GM12864 (cell line): ENCODE measurements at regions not wholly inside any gene's neighbourhood (a gene's known extent, or its start where the extent isn't known, plus 50 kb on each side); places are given as distances from the start of the nearest gene placed in this dataset.

Experiments
- DNase-seq: peaks from one replicate; pipeline ENCODE4 v3.0.0-alpha.2; 2011; ENCODE audit warnings: low read depth
- H3K4me3 ChIP-seq: 2 replicates; pipeline ENCODE4 v1.5.1; 2011; ENCODE audit warnings: mild to moderate bottlenecking, low read depth, low read length, control low read depth
- TF ChIP-seq, protein P1 (sequence below): IDR thresholded peaks from 2 replicates; pipeline ENCODE4 v1.5.1; 2011; ENCODE audit warnings: low read depth, mild to moderate bottlenecking, moderate library complexity, low read length, control low read depth, inconsistent platforms; ENCODE audit errors: missing control alignments

DNA sequence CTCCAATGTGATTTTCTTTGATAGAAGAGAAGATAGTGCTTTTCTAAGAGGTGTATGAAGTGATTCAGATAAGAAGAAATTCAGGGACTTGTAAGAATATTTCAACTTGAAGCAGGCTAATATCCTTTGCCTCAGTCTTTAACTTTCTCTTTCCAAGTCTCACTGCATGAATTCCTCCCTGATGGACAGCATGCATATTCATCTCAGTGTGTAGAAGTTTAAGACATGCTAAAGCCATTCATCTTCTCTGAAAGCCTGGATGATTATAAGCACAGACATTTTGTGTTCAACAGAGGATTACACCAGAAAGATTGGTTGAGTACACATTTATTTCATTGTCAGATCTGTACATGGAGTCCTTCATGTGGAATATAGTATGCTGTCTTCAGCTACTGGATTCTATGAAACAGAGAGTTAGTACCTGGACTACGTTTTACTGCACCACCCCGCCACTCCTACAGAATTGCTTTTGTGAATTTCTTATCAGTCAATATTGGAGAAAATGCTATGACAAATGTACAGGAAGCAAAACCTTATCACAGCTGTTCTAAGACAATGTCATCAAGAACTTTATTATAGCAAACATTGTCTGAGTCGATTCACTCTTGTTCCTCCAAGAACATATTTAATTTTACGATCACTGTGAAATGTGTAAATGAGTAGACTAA is 1346.1 kb downstream of the OTOL1 start:
- TF ChIP-seq, protein P1, sequence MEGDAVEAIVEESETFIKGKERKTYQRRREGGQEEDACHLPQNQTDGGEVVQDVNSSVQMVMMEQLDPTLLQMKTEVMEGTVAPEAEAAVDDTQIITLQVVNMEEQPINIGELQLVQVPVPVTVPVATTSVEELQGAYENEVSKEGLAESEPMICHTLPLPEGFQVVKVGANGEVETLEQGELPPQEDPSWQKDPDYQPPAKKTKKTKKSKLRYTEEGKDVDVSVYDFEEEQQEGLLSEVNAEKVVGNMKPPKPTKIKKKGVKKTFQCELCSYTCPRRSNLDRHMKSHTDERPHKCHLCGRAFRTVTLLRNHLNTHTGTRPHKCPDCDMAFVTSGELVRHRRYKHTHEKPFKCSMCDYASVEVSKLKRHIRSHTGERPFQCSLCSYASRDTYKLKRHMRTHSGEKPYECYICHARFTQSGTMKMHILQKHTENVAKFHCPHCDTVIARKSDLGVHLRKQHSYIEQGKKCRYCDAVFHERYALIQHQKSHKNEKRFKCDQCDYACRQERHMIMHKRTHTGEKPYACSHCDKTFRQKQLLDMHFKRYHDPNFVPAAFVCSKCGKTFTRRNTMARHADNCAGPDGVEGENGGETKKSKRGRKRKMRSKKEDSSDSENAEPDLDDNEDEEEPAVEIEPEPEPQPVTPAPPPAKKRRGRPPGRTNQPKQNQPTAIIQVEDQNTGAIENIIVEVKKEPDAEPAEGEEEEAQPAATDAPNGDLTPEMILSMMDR: no peak
- DNase-seq: no peak
- no peak overlapping the region for H3K4me3 ChIP-seq

DNA sequence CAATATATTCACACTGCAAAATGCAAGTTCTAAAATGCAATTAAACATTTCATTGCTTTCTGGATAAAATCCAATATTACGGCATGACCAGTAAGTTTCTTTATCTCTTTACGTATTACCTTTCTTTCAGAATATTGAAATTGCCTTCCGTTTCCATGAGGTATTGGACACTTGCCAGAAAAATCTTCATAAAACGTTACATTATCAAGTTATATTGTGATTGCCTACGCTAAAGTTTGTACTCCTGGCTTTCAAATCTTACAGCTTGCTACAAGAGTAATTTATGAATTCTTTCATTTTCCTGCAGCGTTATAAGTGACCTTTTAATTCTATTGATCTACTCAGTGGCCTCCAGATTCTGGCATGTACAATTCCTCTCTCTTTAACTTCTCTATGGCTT is 1349.3 kb downstream of the OTOL1 start:
- H3K4me3 ChIP-seq: no peak overlapping the region
- TF ChIP-seq, protein P1: no peak
- no peak for DNase-seq

DNA sequence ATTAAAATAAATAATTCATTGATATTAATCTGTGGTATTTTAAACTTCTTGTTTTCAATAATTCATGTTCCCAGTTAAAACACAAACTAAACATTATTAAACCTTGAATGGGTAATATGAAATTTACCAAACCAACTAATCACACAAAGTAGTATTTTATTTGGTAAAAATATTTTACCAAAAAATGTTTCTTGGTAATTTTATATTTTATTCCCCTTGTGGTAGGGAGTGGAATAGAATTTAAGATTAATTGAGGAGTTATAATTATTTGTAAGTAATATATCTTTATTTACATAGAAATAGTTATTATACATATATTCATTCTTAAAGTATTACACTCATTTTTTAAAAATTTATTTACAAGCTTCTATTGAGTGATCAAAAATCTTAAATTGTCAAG is 1350.9 kb downstream of the OTOL1 start:
- no peak overlapping the region for H3K4me3 ChIP-seq
- DNase-seq: no peak
- TF ChIP-seq, protein P1: no peak

DNA sequence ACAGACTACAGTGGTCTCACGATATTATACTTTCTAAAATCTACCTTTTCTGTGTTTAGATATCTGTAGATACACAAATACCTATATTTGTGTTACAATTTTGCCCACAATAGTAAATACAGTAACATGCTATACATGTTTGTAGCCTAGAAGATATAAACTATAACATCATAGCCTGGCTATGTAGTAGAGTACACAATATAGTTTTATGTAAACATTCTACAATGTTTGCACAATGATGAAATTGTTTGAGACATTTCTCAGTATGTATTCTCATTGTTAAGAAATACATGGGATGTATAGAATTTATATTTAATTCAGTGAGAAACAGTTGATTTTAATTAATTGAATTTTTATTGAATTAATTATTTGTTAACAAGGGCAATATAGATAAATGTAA is 1367.0 kb downstream of the OTOL1 start:
- TF ChIP-seq, protein P1: no peak
- H3K4me3 ChIP-seq: no peak overlapping the region
- no peak for DNase-seq

DNA sequence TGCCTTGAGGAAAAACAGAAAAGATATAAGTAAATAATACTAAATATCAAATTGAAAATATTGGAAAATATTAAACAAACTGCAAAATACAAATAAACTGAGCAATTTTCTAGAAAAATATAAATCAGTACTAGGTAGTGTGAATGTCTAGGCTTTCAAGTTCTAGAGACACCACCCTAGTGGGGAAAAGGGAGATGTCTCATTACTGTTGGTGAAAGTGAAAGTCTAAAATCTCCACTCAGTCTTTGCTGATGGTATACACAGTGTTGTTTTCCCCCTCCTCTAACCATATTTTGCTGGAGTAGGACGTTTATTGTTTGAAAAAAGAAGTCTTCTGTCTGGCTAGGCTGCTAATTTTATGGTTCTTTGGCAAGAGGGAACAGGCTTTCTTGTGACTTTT is 1368.9 kb downstream of the OTOL1 start:
- H3K4me3 ChIP-seq: no peak overlapping the region

DNA sequence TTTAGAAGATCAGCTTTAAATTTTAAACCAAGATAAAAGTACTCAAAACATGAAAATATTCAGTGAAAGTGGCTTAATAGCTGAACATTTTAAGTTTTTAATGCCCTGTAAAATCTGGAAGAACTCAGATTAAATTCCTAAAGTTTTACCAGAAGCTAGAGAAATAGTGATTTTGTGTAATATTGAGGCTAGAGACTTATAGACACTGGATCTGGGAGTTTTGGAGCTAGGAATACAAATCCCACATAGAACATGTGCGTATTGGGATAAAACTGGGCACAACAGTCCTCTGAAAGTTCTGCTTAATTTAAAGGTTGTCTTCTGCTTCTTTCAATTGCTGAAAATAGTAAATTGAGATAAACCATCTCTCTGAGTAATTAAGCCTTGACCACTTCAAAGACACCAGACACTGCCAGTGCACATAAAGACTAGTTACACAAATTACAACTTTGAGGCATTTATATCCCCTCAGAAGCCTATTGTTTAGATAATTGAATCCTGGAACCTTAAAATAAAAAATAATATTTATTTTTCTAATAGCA is 1382.5 kb downstream of the OTOL1 start:
- TF ChIP-seq, protein P1: no peak
- no peak for DNase-seq
- H3K4me3 ChIP-seq: no peak overlapping the region

More for the DNA sequence above, 1368.9 kb downstream of the OTOL1 start:
- TF ChIP-seq, protein P1: no peak
- DNase-seq: no peak

DNA sequence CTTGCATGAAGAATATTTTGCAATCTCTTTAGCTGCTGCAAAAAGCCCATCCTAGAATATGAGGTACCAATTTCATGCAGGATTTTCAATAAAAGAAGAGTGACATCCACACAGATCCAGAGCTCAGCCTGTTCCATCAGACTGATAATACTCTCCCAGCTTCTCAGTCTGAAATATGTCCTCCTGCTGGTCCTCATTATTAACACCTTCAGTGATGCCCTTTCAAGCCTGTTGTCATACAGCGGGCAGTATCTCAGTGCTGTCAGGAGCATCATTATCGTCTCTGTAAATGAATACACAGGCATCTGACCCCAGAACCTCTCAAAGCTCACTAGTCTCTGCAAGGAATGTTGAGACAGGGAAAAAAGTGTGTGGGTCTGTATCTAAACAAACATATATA is 1387.8 kb downstream of the OTOL1 start:
- no peak for DNase-seq
- TF ChIP-seq, protein P1: no peak
- no peak overlapping the region for H3K4me3 ChIP-seq
